IPS-20b (cell line): ENCODE measurements at regions not wholly inside any gene's neighbourhood (a gene's known extent, or its start where the extent isn't known, plus 50 kb on each side); places are given as distances from the start of the nearest gene placed in this dataset.

ENCODE experiments used
- H3K27ac ChIP-seq: one replicate; pipeline ENCODE4 v1.5.1; 2013; ENCODE audit warnings: low read length
- H3K27me3 ChIP-seq: 2 replicates; pipeline ENCODE4 v1.6.1; 2013; ENCODE audit warnings: mild to moderate bottlenecking, low read length, inconsistent platforms; ENCODE audit not compliant: insufficient read depth
- H3K36me3 ChIP-seq: 2 replicates; pipeline ENCODE4 v1.6.1; 2013; ENCODE audit warnings: low read depth, mild to moderate bottlenecking, inconsistent platforms, low read length, moderate library complexity; ENCODE audit not compliant: insufficient read depth
- H3K4me1 ChIP-seq: 2 replicates; pipeline ENCODE4 v1.6.1; 2013; ENCODE audit warnings: mild to moderate bottlenecking, control low read depth, inconsistent platforms, low read length, moderate library complexity; ENCODE audit not compliant: insufficient read depth
- H3K4me3 ChIP-seq: 2 replicates; pipeline ENCODE4 v1.5.1; 2013; ENCODE audit warnings: mild to moderate bottlenecking, low read length, inconsistent platforms
- H3K9ac ChIP-seq: 2 replicates; pipeline ENCODE4 v1.6.1; 2013; ENCODE audit warnings: low read depth, mild to moderate bottlenecking, inconsistent platforms, low read length, moderate library complexity
- H3K9me3 ChIP-seq: 2 replicates; pipeline ENCODE4 v1.6.1; 2013; ENCODE audit warnings: mild to moderate bottlenecking, low read depth, low read length, inconsistent platforms; ENCODE audit not compliant: insufficient read depth

DNA sequence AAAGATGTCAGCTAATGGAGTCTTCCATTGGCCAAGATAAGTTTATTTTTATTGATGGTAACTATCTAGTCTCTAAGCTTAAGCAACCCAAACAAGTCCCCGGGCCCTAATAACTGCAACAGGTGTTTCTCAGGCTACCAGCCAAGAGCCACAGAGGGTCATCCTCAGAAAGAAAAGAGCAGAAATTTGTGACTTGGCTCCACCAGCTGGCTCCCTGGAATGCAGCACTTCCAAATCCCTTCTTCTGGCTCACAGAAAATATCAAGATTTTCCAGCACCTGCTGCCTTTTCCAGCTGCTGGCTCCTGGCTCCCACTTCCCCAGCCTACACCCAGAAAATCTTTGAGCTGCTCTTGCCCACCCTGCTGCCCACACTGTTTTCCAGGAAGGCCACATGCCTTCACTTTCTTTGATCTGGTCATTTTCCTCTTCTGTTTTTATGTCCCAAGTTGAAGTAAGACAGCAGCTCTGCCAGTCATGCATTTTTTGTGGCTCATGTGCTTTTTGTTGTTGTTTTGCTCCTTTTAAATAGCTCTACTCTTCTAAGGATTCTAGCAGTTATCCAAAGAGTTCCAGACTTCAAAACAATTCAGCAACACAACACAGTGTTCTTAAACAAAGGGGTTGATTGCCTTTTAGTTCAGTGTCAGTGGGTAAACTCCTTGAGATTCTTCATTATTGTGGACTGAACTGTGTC is 151.0 kb upstream of the SMLR1 start:
- Histone ChIP-seq H3K9ac (no peak overlapping the region), H3K4me1 (peaks cover 6% of the 10 kb centered on the region; the same call in 1 of the 2 replicates), H3K4me3 (no peak overlapping the region), H3K27ac (no peak overlapping the region), H3K27me3 (no peaks in the 10 kb centered on the region), H3K36me3 (no peaks in the 10 kb centered on the region), H3K9me3 (no peaks in the 10 kb centered on the region)

DNA sequence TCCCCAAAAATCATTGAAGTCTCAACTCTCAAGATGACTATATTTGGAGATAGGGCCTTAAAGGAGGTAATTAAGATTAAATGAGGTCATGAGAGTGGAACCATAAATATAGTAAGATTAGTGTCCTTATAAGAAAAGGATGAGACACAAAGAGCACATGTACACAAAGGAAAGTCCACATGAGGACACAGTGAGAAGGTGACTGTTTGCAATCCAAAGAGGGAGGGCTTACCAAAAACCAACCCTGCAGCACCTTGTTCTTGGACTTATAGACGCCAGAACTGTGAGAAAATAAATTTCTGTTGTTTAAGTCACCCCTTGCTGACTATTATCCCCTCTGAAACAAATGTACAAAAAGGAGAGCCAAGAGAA is 150.4 kb upstream of the SMLR1 start:
- Histone ChIP-seq H3K36me3 (no peaks in the 10 kb centered on the region), H3K27ac (no peak overlapping the region), H3K4me3 (no peak overlapping the region), H3K27me3 (no peaks in the 10 kb centered on the region), H3K4me1 (peaks cover 6% of the 10 kb centered on the region; the same call in 1 of the 2 replicates), H3K9me3 (no peaks in the 10 kb centered on the region), H3K9ac (no peak overlapping the region)

DNA sequence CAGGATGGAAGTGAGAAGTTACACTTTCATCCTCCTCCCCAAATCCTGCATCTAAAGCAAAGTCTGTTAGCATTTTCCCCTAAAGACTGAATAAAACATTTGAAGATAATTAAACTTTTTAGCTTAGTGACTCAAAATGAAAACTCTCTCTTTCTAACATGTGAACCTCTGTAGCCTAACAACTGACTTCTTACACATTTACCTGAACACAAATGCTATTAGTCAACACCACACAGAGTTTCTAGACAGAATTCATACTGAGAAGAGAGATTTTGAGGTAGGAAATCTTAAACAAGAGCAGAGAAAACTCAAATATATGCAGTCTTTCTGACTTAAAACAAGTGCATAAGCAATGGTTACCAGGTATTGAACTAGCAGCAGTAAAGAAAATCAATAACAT is 149.9 kb upstream of the SMLR1 start:
- Histone ChIP-seq H3K4me3 (no peak overlapping the region), H3K27me3 (no peaks in the 10 kb centered on the region), H3K9ac (no peak overlapping the region), H3K4me1 (peaks cover 6% of the 10 kb centered on the region; the same call in 1 of the 2 replicates), H3K9me3 (no peaks in the 10 kb centered on the region), H3K36me3 (no peaks in the 10 kb centered on the region), H3K27ac (no peak overlapping the region)

DNA sequence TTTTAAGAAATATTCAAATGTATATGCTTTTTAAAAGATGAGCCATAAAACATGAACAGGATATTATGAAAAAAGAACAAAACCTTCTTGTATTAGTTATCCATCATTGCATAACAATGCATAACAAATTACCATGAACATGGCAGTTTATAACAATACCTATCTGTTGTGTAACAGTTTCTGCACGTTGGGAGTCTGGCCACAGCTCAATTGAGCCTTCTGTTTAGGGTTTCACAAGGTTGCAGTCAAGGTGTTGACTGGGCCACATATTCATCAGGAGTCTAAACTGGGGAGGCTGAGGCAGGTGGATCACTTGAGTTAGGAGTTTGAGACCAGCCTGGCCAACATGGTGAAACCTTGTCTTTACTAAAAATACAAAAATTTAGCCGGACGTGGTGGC is 149.4 kb upstream of the SMLR1 start:
- H3K27me3 ChIP-seq = no peaks in the 10 kb centered on the region
- H3K9me3 ChIP-seq = no peaks in the 10 kb centered on the region
- H3K4me3 ChIP-seq = no peak overlapping the region
- no peak overlapping the region for H3K9ac ChIP-seq
- H3K36me3 ChIP-seq = no peaks in the 10 kb centered on the region
- no peak overlapping the region for H3K27ac ChIP-seq
- peaks cover 6% of the 10 kb centered on the region; the same call in 1 of the 2 replicates for H3K4me1 ChIP-seq

DNA sequence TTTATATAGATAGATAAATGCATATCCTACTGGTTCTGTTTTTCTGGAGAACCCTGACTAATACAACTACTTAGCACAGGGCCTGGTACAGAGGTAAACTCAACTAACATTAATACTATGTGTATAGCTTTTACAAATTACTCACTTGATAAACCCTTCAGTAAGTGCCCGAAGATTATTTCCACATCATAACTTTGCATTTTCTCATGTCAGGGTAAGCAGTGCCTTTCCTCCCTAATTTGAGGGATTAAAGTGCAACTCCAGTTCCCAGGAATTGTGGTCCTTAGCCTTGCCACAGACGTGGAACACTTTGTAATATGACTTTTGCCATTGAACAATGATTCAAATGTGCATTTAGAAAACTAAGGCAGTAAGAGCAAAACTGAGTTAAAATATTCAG is 147.5 kb upstream of the SMLR1 start:
- Histone ChIP-seq H3K9me3 (no peaks in the 10 kb centered on the region), H3K4me1 (no peaks in the 10 kb centered on the region), H3K27ac (no peak overlapping the region), H3K4me3 (no peak overlapping the region), H3K9ac (no peak overlapping the region), H3K36me3 (no peaks in the 10 kb centered on the region), H3K27me3 (no peaks in the 10 kb centered on the region)

DNA sequence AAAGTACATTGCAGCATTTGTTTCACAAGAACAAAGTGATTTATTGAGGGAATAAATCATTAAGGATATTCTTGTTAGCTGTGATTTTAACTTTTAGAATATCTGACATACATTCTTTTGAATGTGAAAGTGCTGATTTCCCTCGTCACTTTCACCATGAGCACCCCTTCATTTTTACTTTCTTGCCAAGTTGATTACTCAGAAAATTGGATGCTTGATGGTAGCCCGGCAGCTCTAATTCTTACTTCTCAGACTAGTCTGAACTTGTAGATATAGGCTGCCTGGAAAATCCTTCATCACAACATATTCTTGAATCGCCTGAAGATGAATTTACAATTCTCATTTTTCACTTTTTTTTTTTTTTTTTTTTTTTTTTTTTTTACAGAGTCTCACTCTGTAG is 147.1 kb upstream of the SMLR1 start:
- no peaks in the 10 kb centered on the region for H3K36me3 ChIP-seq
- no peak overlapping the region for H3K9ac ChIP-seq
- H3K9me3 ChIP-seq = no peaks in the 10 kb centered on the region
- H3K4me3 ChIP-seq = no peak overlapping the region
- H3K27ac ChIP-seq = no peak overlapping the region
- H3K4me1 ChIP-seq = no peaks in the 10 kb centered on the region
- H3K27me3 ChIP-seq = no peaks in the 10 kb centered on the region

DNA sequence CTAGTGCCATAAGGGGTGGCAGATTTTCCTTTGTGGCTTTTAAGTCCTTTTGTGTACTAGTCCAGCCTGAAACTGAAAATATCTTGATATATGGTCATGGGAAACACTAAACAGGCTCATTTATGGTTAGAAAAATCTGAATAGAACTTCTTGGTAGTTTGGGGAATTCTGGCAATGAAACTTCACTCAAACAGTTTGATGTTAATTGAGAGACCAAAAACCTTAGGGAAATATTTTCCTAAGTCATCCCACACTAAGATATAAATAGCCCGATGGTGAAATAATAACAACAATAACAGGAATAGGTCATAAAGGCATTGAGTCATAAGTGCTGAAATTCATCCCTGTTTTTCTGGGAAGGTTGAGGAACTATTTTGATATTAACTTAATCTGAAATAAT is 146.2 kb upstream of the SMLR1 start:
- no peak overlapping the region for H3K27ac ChIP-seq
- H3K4me1 ChIP-seq = no peaks in the 10 kb centered on the region
- no peak overlapping the region for H3K9ac ChIP-seq
- no peaks in the 10 kb centered on the region for H3K36me3 ChIP-seq
- H3K9me3 ChIP-seq = no peaks in the 10 kb centered on the region
- H3K27me3 ChIP-seq = no peaks in the 10 kb centered on the region
- no peak overlapping the region for H3K4me3 ChIP-seq

DNA sequence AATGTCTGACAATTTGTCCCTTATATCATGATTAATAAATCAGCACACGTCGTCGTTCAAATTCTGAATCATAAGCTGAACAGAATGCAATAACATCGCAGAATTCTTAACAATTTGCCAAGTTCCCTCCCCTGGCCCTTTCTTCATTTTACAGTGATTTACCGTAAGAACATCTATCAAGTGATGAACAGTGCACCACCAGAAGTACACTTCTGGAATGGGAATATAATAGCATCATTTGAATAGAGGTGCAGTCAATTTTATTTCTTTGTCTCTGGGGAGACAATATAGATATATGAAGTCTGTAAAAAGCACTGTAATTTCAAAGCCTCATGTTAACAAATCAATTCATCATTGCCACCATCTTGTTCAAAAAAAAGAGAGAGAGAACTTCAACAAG is 145.1 kb upstream of the SMLR1 start:
- H3K4me3 ChIP-seq = no peak overlapping the region
- H3K4me1 ChIP-seq = no peaks in the 10 kb centered on the region
- no peaks in the 10 kb centered on the region for H3K27me3 ChIP-seq

DNA sequence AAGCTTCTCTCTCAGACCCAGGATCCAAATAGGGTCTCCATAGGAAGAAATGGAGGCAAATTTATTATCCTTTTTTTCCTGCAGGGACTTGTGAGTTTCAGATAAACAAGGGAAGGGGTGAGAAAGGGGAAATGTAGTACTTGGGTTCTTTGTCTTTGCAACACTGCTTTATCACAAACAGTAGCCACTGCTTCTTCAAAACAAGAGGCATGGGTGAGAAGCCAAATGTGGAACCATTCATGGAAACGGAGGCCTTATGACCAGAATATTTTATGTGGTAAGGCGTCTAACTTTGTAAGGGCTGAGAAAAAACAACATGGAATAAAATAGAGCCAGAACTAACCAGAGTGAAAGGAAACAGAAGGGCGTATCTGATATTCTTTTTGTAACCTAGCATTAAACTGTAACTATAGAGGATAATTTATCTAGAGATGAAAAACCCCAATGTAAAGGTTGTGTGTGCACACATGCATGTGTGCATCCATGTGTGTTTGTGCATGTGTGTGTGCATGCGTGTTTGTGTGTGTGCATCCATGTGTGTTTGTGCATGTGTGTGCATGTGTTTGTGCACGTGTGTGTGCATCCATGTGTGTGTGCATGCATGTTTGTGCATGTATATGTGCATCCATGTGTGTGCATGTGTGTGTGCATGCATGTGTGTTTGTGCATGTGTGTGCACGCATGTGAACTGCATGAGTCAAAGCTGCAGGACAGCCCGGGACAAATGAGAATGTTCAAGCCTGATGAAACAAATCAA is 143.3 kb upstream of the SMLR1 start:
- no peak overlapping the region for H3K27ac ChIP-seq
- H3K9me3 ChIP-seq = no peaks in the 10 kb centered on the region
- H3K4me1 ChIP-seq = no peaks in the 10 kb centered on the region
- no peak overlapping the region for H3K4me3 ChIP-seq
- H3K27me3 ChIP-seq = no peaks in the 10 kb centered on the region
- no peaks in the 10 kb centered on the region for H3K36me3 ChIP-seq
- no peak overlapping the region; the same call in 1 of the 2 replicates for H3K9ac ChIP-seq

More for the DNA sequence above, 145.1 kb upstream of the SMLR1 start:
- Histone ChIP-seq H3K9ac (no peak overlapping the region), H3K9me3 (no peaks in the 10 kb centered on the region), H3K27ac (no peak overlapping the region), H3K36me3 (no peaks in the 10 kb centered on the region)

DNA sequence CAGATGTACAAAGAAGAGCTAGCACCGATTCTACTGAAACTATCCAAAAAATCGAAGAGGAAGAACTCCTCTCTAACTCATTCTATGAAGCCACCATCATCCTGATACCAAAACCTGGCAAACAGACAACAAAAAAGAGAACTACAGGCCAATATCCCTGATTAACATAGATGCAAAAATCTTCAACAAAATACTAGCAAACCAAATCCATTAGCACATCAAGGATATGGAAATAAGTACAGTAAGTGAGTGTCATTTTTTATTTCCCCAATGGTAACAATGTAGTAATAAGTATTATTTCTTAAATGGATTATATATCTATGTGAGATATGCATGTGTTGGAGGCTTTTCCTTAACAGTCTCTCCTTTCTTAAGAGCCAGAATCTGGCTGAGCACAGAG is 134.5 kb upstream of the SMLR1 start:
- H3K9ac ChIP-seq = no peak overlapping the region

DNA sequence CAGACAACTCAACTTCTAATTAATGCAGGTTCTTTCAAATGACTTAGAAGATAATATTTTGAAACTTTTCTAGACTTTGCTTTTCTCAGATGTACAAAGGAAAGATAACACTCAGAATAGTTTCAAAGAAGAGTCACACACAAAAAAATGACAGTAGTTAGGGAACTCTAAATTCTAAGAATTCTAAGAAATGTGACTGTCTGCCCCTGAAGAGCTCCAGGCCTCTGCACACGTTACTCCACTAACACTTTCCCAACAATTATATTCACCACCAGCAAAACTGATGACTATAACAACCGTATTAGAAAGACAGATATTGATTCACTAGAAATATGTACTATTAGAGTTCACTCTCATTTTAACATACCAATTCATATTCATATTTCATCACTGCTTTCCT is 133.3 kb upstream of the SMLR1 start:
- no peak overlapping the region for H3K4me3 ChIP-seq
- H3K36me3 ChIP-seq = no peaks in the 10 kb centered on the region
- no peak overlapping the region for H3K9ac ChIP-seq
- H3K9me3 ChIP-seq = no peaks in the 10 kb centered on the region
- no peak overlapping the region for H3K27ac ChIP-seq
- H3K4me1 ChIP-seq = peaks cover 11% of the 10 kb centered on the region; the same call in 1 of the 2 replicates
- no peaks in the 10 kb centered on the region for H3K27me3 ChIP-seq

More for the DNA sequence above, 134.5 kb upstream of the SMLR1 start:
- H3K27ac ChIP-seq = no peak overlapping the region
- no peaks in the 10 kb centered on the region for H3K27me3 ChIP-seq
- no peaks in the 10 kb centered on the region for H3K9me3 ChIP-seq
- no peak overlapping the region for H3K4me3 ChIP-seq
- peaks cover 11% of the 10 kb centered on the region; the same call in 1 of the 2 replicates for H3K4me1 ChIP-seq
- H3K36me3 ChIP-seq = no peaks in the 10 kb centered on the region

DNA sequence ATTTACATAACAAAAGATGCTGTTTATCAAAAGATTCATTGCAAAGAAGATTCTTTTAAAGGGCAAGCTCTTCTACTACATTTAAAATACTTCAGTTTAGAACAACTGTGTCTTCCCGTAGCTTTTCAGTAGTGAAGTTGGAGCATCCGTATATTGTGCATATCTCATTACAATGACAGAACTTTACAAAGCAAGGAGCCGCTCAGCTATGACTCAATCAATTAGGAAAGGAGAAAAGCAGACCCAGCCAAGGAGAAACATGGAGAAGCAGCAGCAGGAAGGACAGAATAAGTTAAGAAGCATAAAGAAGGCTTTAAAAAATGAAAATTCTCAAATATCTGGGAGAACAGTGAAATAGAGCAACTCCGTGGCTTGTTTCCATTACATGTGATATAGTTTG is 132.6 kb upstream of the SMLR1 start:
- no peaks in the 10 kb centered on the region for H3K36me3 ChIP-seq
- H3K9me3 ChIP-seq = no peaks in the 10 kb centered on the region
- H3K27me3 ChIP-seq = no peaks in the 10 kb centered on the region
- no peak overlapping the region for H3K27ac ChIP-seq
- H3K4me1 ChIP-seq = peaks cover 11% of the 10 kb centered on the region; the same call in 1 of the 2 replicates
- H3K4me3 ChIP-seq = no peak overlapping the region
- H3K9ac ChIP-seq = no peak overlapping the region
